IMR-90 (cell line): ENCODE measurements at regions not wholly inside any gene's neighbourhood (a gene's known extent, or its start where the extent isn't known, plus 50 kb on each side); places are given as distances from the start of the nearest gene placed in this dataset.

Experiments used
- ATAC-seq: fragments of 200-7000 bp; cut with Tn5 transposase; 2 replicates; pipeline ENCODE4 v1.9.1; 2020; ENCODE audit warnings: low read depth, mild to moderate bottlenecking, moderate library complexity
- BruUV-seq: library from RNA; stranded (reverse); fragments of 400-500 nt; replicated peaks from 2 replicates; lab custom pipeline; 2021; lab: Mats Ljungman, UMichigan
- CTCF ChIA-PET: fragments of 300-600 bp; formaldehyde crosslinking; extraction: SDS; loops from one replicate; lab custom pipeline; 2021; ENCODE audit warnings: antibody characterized with exemption; lab: Yijun Ruan, JAX
- POLR2A ChIA-PET: fragments of 300-600 bp; sonication (Branson Sonifier 250); formaldehyde crosslinking; loops from one replicate; lab custom pipeline; 2022; ENCODE audit warnings: antibody characterized with exemption; ENCODE audit not compliant: unreplicated experiment; lab: Charles Lee
- DNase-seq: peaks from one replicate; pipeline ENCODE4 v3.0.0; 2013
- H2AFZ ChIP-seq: replicated peaks from 2 replicates; pipeline ENCODE3; 2013; ENCODE audit warnings: low read length, mild to moderate bottlenecking; ENCODE audit not compliant: poor library complexity
- H2AK5ac ChIP-seq: 2 replicates; pipeline ENCODE4 v1.6.1; 2013; ENCODE audit warnings: low read depth, low read length, inconsistent platforms
- H2AK9ac ChIP-seq: replicated peaks from 2 replicates; pipeline ENCODE3; 2013; ENCODE audit warnings: mild to moderate bottlenecking, low read depth, low read length, moderate library complexity; ENCODE audit not compliant: poor library complexity
- H2BK120ac ChIP-seq: 2 replicates; pipeline ENCODE4 v1.6.1; 2013; ENCODE audit warnings: low read depth, low read length, inconsistent platforms
- H2BK15ac ChIP-seq: 3 replicates; pipeline ENCODE4 v1.6.1; 2013; ENCODE audit warnings: low read depth, low read length, inconsistent platforms
- H2BK20ac ChIP-seq: 2 replicates; pipeline ENCODE4 v1.6.1; 2013; ENCODE audit warnings: low read depth, mild to moderate bottlenecking, inconsistent platforms, low read length, moderate library complexity
- H2BK5ac ChIP-seq: 2 replicates; pipeline ENCODE4 v1.6.1; 2013; ENCODE audit warnings: mild to moderate bottlenecking, low read depth, low read length, inconsistent platforms; ENCODE audit not compliant: poor library complexity, severe bottlenecking
- H3K14ac ChIP-seq: replicated peaks from 2 replicates; pipeline ENCODE4 v1.6.1; 2013; ENCODE audit warnings: low read depth, low read length, inconsistent platforms
- H3K18ac ChIP-seq: 2 replicates; pipeline ENCODE4 v1.6.1; 2013; ENCODE audit warnings: low read depth, low read length, control low read depth
- H3K23ac ChIP-seq: 2 replicates; pipeline ENCODE4 v1.6.1; 2013; ENCODE audit warnings: low read depth, low read length, inconsistent platforms
- H3K27ac ChIP-seq: 2 replicates; pipeline ENCODE4 v1.5.1; 2013; ENCODE audit warnings: mild to moderate bottlenecking, control low read depth, low read length; ENCODE audit not compliant: insufficient read depth
- H3K27me3 ChIP-seq: 2 replicates; pipeline ENCODE4 v1.6.1; 2013; ENCODE audit warnings: low read length; ENCODE audit not compliant: control insufficient read depth, insufficient read depth
- H3K36me3 ChIP-seq: 2 replicates; pipeline ENCODE4 v1.6.1; 2013; ENCODE audit warnings: low read length, mixed read lengths; ENCODE audit not compliant: control insufficient read depth, insufficient read depth
- H3K4ac ChIP-seq: 2 replicates; pipeline ENCODE4 v1.6.1; 2013; ENCODE audit warnings: low read depth, low read length, inconsistent platforms
- H3K4me1 ChIP-seq: 2 replicates; pipeline ENCODE4 v1.6.1; 2013; ENCODE audit warnings: low read length, mixed read lengths; ENCODE audit not compliant: control insufficient read depth, insufficient read depth
- H3K4me2 ChIP-seq: 2 replicates; pipeline ENCODE4 v1.6.1; 2013; ENCODE audit warnings: low read depth, mild to moderate bottlenecking, control low read depth, low read length, moderate library complexity
- H3K4me3 ChIP-seq: 2 replicates; pipeline ENCODE4 v1.5.1; 2013; ENCODE audit warnings: low read depth, mild to moderate bottlenecking, control low read depth, low read length, moderate library complexity; ENCODE audit not compliant: insufficient read depth
- H3K56ac ChIP-seq: 2 replicates; pipeline ENCODE4 v1.6.1; 2013; ENCODE audit warnings: low read length, inconsistent platforms; ENCODE audit not compliant: insufficient read depth; ENCODE audit errors: extremely low read depth
- H3K79me1 ChIP-seq, 2 experiments: 2 replicates each; pipeline ENCODE4 v1.6.1; 2013; ENCODE audit warnings: low read length in 2 of 2, inconsistent platforms in 1 of 2, low read depth in 1 of 2
- H3K9ac ChIP-seq: 2 replicates; pipeline ENCODE4 v1.6.1; 2013; ENCODE audit warnings: low read depth, low read length, control low read depth
- H3K9me1 ChIP-seq: 2 replicates; pipeline ENCODE4 v1.6.1; 2013; ENCODE audit warnings: low read length, inconsistent platforms; ENCODE audit not compliant: insufficient read depth
- H3K9me3 ChIP-seq: 2 replicates; pipeline ENCODE4 v1.6.1; 2013; ENCODE audit warnings: low read length; ENCODE audit not compliant: control insufficient read depth, insufficient read depth
- H4K20me1 ChIP-seq: 2 replicates; pipeline ENCODE4 v1.6.1; 2013; ENCODE audit warnings: low read length, inconsistent platforms; ENCODE audit not compliant: insufficient read depth
- H4K5ac ChIP-seq: 2 replicates; pipeline ENCODE4 v1.6.1; 2013; ENCODE audit warnings: mild to moderate bottlenecking, low read depth, low read length, control low read depth
- H4K8ac ChIP-seq, 2 experiments: 2 replicates each; pipeline ENCODE4 v1.6.1; 2013; ENCODE audit warnings: low read depth in 2 of 2, low read length in 2 of 2, control low read depth in 1 of 2, inconsistent platforms in 1 of 2
- H4K91ac ChIP-seq: 2 replicates; pipeline ENCODE4 v1.6.1; 2013; ENCODE audit warnings: low read depth, low read length, inconsistent platforms; ENCODE audit not compliant: insufficient read depth
- CHD1 ChIP-seq: IDR thresholded peaks from 2 replicates; pipeline ENCODE4 v1.6.1; 2012; ENCODE audit warnings: low read depth, low read length, improper control_type of control experiment
- MXI1 ChIP-seq: IDR thresholded peaks from 2 replicates; pipeline ENCODE4 v1.6.1; 2012; ENCODE audit warnings: low read depth, mild to moderate bottlenecking, low read length, moderate library complexity, borderline replicate concordance
- WGBS, 2 experiments: methylation state at CpG; one replicate each; pipeline versions ENCODE4 v1.1.5 to v1.1.7; 2013; ENCODE audit warnings: missing lambda C conversion rate in 2 of 2; ENCODE audit not compliant: insufficient read length in 1 of 2; ENCODE audit errors: extremely low coverage in 2 of 2; 5-methylcytosine and 5-hydroxymethylcytosine counted together
- dilution Hi-C: fragments of 300-500 bp; cut with HindIII; formaldehyde crosslinking; loops from one replicate; pipeline ENCODE4 v1.14.3; 2018; ENCODE audit warnings: low sequenced_read_pairs; ENCODE audit not compliant: unreplicated experiment
- in situ Hi-C: fragments of 300-500 bp; cut with MboI; formaldehyde crosslinking; loops from 3 replicates; pipeline ENCODE4 v1.14.3; 2019; ENCODE audit warnings: low sequenced_read_pairs, inconsistent platforms, mixed read lengths
- intact Hi-C: fragments of 100-400 bp; cut with micrococcal nuclease; formaldehyde crosslinking; loops from 2 replicates; pipeline ENCODE4 v1.10.0; 2022

DNA sequence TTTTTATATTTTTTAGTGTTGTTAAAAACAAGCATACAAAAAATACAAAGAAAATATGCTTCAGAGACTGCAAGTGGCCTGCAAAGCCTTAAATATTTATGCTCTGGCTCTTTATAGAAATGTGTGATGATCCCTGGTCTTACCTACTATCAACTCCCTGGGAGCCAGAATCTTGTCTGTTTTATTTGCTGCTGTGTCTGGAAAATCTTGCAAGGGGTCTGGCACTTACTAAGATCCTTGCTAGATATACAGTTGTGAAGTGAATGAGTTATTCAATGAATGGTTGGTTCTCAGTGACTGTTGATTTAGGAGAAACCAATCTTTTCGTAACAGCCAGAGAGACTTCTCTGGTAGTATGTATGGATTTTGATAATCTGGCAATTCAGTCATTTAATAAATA is 521.0 kb upstream of the CFAP20DC start:
- Histone ChIP-seq H3K27ac (no peak overlapping the region), H3K4me2 (no peak overlapping the region), H2AK9ac (no peak overlapping the region), H4K8ac (no peak overlapping the region), H2AFZ (no peak overlapping the region), H3K4me1 (peaks cover 9% of the 10 kb centered on the region), H3K23ac (no peak overlapping the region), H2BK120ac (no peak overlapping the region), H2BK20ac (no peak overlapping the region), H2BK5ac (no peak overlapping the region), H3K27me3 (no peaks in the 10 kb centered on the region), H3K36me3 (no peaks in the 10 kb centered on the region), H3K79me1 (no peaks in the 10 kb centered on the region), H3K18ac (no peak overlapping the region), H4K5ac (no peak overlapping the region), H4K91ac (no peak overlapping the region), H3K4me3 (no peak overlapping the region), H3K9me3 (no peaks in the 10 kb centered on the region), H4K20me1 (no peaks in the 10 kb centered on the region), H3K9me1 (peaks cover 6% of the 10 kb centered on the region; the same call in 1 of the 2 replicates), H3K56ac (no peak overlapping the region), H2BK15ac (no peak overlapping the region), H3K4ac (no peak overlapping the region), H2AK5ac (no peak overlapping the region), H3K14ac (no peak overlapping the region), H3K9ac (no peak overlapping the region)
- no peak for TF ChIP-seq CHD1
- TF ChIP-seq MXI1: no peak
- no TSS peak for BruUV-seq
- no peak for ATAC-seq
- no peak for DNase-seq
- no CpG with 5 or more reads among the region's 1 CpG for WGBS, 2 experiments
- intact Hi-C loops: loop anchor here (10.0 kb wide), 3 partner anchors 744 to 1004 kb away; no protein-coding TSS in a partner anchor
- POLR2A ChIA-PET: no interaction called here
- in situ Hi-C loops: loop anchor here (5.0 to 25.0 kb wide), 3 partner anchors 291 to 584 kb away; no protein-coding TSS in a partner anchor
- dilution Hi-C loops: no loop called here
- CTCF ChIA-PET: no interaction called here
